ENCODE measurements at regions not wholly inside any gene's neighbourhood (a gene's known extent, or its start where the extent isn't known, plus 50 kb on each side); places are given as distances from the start of the nearest gene placed in this dataset.
"Not testable (repeated sequence)": the region's sequence is repeated elsewhere in the genome, so short reads cannot be mapped to it uniquely, and the experiment has no call there.

DNA sequence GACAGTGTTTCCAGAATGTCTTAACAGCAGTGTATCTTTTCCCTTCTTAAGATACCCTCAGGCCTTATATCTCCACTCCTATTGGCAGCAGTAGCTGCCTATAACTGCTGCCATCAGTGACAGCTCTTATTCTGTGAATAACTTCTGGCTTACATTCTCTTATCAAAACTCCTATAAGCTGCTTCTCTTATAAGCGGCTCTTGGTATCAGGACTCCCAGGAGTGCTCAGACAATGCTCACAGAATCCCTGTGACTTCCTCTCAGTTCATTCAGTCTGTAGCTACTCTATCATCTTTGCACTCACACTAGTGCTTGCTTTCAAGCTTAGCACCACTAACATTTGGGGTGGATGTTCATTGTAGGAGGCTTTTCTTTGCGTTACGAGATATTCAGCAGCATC, 143.7 kb upstream of the CDH7 start:
- no peaks in the 10 kb centered on the region for H3K4me1 Mint-ChIP-seq
- no peak overlapping the region for H3K27ac Mint-ChIP-seq
- peaks cover 0 to 2% (median 0%) of the 10 kb centered on the region in 3 donors for H3K27me3 Mint-ChIP-seq (ENCODE audit: low read depth in 3 of 3)
- peaks cover 0 to 3% (median 0%) of the 10 kb centered on the region in 3 donors for H3K36me3 Mint-ChIP-seq
- no peak overlapping the region for H3K4me3 Mint-ChIP-seq
- no peak for DNase-seq
- H3K9me3 Mint-ChIP-seq = peaks cover 22 to 56% (median 38%) of the 10 kb centered on the region in 6 donors

DNA sequence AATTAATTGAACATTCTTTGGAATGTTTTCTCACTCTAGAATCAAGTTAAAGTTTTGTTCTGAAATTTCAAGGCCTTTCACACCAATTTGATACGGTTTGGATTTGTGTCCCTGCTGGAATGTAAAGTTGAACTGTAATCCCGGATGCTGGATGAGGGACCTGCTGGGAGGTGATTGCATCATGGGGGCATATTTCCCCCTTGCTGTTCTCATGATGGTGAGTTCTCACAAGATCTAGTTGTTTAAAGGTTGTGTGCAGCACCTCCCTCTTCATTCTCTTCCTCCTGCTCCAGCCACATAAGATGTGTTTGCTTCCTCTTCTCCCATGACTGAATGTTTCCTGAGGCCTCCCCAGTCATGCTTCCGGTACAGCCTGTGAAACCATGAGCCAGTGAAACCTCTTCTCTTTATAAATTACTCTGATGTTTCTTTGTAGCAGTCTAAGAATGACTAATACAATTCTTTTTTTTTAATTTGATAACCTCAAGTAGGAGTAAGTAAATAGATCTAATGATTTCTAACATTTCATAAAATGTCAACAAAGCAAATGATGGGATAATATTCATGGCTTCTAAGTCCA, 144.2 kb upstream of the CDH7 start:
- DNase-seq = no peak
- peaks cover 0 to 2% (median 0%) of the 10 kb centered on the region in 3 donors for H3K27me3 Mint-ChIP-seq (ENCODE audit: low read depth in 3 of 3)
- H3K27ac Mint-ChIP-seq = no peak overlapping the region
- H3K4me3 Mint-ChIP-seq = no peak overlapping the region
- H3K36me3 Mint-ChIP-seq = peaks cover 0 to 3% (median 0%) of the 10 kb centered on the region in 3 donors
- peaks cover 20 to 52% (median 34%) of the 10 kb centered on the region in 6 donors for H3K9me3 Mint-ChIP-seq
- no peaks in the 10 kb centered on the region for H3K4me1 Mint-ChIP-seq

DNA sequence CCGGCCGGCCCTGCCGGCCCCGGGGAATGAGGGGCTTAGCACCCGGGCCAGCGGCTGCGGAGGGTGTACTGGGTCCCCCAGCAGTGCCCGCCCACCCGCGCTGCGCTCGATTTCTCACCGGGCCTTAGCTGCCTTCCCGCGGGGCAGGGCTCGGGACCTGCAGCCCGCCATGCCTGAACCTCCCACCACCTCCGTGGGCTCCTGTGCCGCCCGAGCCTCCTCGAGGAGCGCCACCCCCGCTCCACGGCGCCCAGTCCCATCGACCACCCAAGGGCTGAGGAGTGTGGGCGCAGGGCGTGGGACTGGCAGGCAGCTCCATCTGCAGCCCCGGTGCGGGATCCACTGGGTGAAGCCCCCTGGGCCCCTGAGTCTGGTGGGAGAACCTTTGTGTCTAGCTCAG, 145.5 kb upstream of the CDH7 start:
- H3K4me3 Mint-ChIP-seq; DNase-seq; H3K4me1 Mint-ChIP-seq; H3K36me3 Mint-ChIP-seq; H3K27ac Mint-ChIP-seq; H3K27me3 Mint-ChIP-seq (ENCODE audit: low read depth in 3 of 3): not testable (repeated sequence)
- peaks cover 24 to 41% (median 29%) of the 10 kb centered on the region in 6 donors for H3K9me3 Mint-ChIP-seq

DNA sequence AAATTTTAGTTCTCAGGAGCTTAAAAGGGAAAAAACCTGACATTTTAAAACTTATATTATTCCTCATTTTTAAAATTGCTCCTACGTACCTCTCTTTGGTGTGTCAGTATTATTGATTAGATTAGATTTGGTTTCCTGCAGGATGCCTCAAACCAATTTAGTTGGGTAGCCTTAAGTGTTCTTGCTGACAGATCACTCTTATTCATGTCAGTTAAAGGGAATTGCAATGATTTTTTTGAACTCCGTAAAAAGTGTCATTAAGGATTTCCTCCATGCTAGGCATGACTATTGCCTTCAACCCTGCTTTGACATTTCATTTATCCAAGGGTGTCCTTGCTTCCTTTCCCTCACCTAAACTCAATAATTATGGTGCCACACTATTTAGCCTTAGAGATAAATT, 149.0 kb upstream of the CDH7 start:
- Mint-ChIP-seq H3K27me3 (ENCODE audit: low read depth in 3 of 3) (peaks cover 0 to 2% (median 0%) of the 10 kb centered on the region in 3 donors), H3K4me3 (no peak overlapping the region), H3K27ac (no peak overlapping the region), H3K4me1 (no peaks in the 10 kb centered on the region), H3K36me3 (peaks cover 0 to 2% (median 0%) of the 10 kb centered on the region in 3 donors), H3K9me3 (peaks cover 16 to 27% (median 25%) of the 10 kb centered on the region in 6 donors)
- DNase-seq = no peak

DNA sequence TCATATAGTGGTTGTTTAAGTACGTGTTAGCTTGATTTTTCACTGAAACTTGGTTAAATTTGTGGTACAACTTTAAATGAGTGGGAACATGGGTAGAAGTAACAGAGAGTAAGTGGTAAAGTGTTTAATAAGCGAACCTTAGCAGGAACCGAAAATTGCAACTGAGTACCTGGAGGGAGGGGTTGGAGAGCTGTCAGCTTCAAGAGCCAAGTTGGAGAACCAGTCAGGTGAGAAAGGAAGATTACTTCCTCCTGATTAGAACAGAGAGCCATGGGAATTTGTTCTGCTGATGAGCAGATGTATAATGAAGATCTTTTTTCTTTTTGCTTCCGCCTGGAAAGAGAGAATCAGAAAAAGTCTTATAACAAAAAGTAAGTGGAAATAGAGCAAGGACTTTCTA, 158.4 kb upstream of the CDH7 start:
- H3K27ac Mint-ChIP-seq = no peak overlapping the region
- no peaks in the 10 kb centered on the region for H3K27me3 Mint-ChIP-seq (ENCODE audit: low read depth in 3 of 3)
- no peak overlapping the region for H3K4me3 Mint-ChIP-seq
- no peaks in the 10 kb centered on the region for H3K36me3 Mint-ChIP-seq
- H3K4me1 Mint-ChIP-seq = no peaks in the 10 kb centered on the region
- no peak for DNase-seq
- peaks cover 8 to 42% (median 27%) of the 10 kb centered on the region in 6 donors for H3K9me3 Mint-ChIP-seq

DNA sequence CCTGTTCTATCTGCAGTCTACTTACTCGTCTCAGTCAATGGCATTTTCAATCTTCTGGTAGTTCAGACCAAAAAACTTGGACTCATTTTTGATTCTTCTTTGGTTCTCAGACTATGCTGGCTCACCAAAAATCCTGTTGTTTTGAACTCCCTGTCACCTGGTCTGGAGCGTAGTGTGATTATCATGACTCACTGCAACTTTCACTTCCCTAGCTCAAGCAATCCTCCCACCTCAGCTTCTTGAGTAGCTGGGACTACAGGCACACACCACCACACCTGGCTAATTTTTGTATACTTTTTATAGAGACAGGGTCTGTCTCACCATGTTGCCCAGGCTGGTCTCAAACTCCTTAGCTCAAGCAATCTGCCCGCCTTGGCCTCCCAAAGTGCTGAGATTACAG, 163.3 kb upstream of the CDH7 start:
- Mint-ChIP-seq H3K4me1 (no peaks in the 10 kb centered on the region), H3K4me3 (no peak overlapping the region), H3K9me3 (peaks cover 12 to 48% (median 28%) of the 10 kb centered on the region in 6 donors), H3K27ac (no peak overlapping the region), H3K27me3 (ENCODE audit: low read depth in 3 of 3) (no peaks in the 10 kb centered on the region), H3K36me3 (no peaks in the 10 kb centered on the region)
- DNase-seq = no peak

DNA sequence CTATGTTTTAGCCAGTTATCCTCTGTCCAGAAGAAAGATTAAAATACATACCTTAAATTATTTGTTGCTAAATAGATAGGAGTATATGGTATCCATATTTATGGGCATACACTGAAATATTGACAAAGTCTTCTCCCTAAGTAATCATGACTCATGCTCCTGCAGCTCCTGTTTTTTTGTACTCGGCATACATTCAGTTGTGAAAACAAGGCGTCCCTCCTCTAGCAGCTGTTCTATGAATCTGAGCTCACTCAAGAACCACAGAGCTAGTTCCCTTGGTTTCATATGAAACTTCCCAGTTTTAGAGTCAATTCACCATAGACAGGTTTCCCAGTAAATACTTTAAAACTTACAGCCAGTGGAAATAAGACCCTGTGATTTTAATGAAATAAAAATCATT, 168.7 kb upstream of the CDH7 start:
- H3K36me3 Mint-ChIP-seq; H3K27me3 Mint-ChIP-seq (ENCODE audit: low read depth in 3 of 3); H3K27ac Mint-ChIP-seq; H3K4me3 Mint-ChIP-seq; H3K4me1 Mint-ChIP-seq; DNase-seq: not testable (repeated sequence)
- H3K9me3 Mint-ChIP-seq = peaks cover 8 to 41% (median 18%) of the 10 kb centered on the region in 6 donors

DNA sequence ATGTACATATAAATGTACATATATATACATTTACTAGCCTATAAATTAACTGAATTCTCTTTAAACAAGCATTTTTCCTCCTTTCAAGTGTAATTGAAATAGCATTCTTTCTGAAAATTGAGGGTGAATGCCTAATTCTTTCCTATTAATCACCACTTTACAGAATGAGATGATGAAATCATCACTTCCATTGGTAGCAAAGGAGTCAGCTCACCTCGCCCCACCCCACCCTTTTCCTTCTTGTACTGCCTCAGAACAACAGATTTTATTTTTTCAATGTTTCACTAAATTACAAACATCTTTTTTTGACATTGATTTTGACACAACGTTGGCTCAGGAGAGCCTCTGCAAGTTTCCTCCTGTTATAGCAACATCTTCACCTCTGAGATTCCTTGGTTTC, 181.9 kb upstream of the CDH7 start:
- no peaks in the 10 kb centered on the region for H3K36me3 Mint-ChIP-seq
- H3K27ac Mint-ChIP-seq = no peak overlapping the region
- no peak for DNase-seq
- no peaks in the 10 kb centered on the region for H3K27me3 Mint-ChIP-seq (ENCODE audit: low read depth in 3 of 3)
- H3K4me3 Mint-ChIP-seq = no peak overlapping the region
- peaks cover 0 to 12% (median 3%) of the 10 kb centered on the region in 6 donors for H3K9me3 Mint-ChIP-seq
- no peaks in the 10 kb centered on the region for H3K4me1 Mint-ChIP-seq

DNA sequence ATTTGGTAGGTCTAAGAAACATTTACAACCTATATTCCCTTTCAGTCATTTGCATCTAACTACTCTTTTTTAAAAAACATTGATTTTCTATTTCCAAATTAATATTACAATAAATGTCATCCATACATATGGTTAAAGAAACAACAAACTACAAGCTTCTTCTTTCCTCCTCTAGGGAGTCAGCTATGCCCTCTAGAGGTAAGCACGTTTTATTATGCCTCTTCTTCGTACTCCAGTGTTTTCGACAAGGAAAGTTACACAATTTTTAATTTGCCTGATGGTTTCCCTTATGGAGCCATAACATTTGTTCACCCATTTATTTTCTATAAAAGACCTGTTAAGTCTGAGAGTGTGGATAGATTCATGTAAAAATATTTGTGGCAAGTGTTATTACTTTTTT, 183.4 kb upstream of the CDH7 start:
- no peak overlapping the region for H3K4me3 Mint-ChIP-seq
- H3K36me3 Mint-ChIP-seq = no peaks in the 10 kb centered on the region

DNA sequence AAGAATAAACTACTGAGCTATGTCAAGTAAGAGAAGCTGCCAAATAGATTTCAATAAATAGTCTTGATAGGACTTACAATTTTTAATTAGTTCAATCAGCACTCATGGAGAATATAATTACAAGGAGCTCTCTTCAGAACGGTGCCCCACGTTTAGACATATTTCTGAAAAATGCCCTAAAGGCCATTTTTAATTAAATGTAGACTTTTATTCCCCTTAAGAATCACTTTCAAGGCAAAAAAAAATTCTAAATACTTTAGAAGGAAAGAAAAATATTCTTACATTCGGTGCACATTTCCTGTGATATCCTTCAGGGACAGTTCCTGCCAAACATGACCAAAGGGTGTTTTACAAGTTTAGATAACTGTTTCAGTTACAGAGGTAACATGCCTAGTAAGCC, 202.5 kb upstream of the CDH7 start:
- H3K4me1 Mint-ChIP-seq = no peaks in the 10 kb centered on the region
- H3K27ac Mint-ChIP-seq = no peak overlapping the region
- no peaks in the 10 kb centered on the region for H3K36me3 Mint-ChIP-seq
- no peak for DNase-seq
- peaks cover 0 to 2% (median 0%) of the 10 kb centered on the region in 3 donors for H3K27me3 Mint-ChIP-seq (ENCODE audit: low read depth in 3 of 3)
- H3K4me3 Mint-ChIP-seq = no peak overlapping the region
- H3K9me3 Mint-ChIP-seq = peaks cover 10 to 58% (median 24%) of the 10 kb centered on the region in 6 donors

More for the DNA sequence above, 183.4 kb upstream of the CDH7 start:
- Mint-ChIP-seq H3K4me1 (no peaks in the 10 kb centered on the region), H3K27me3 (ENCODE audit: low read depth in 3 of 3) (no peaks in the 10 kb centered on the region), H3K27ac (no peak overlapping the region), H3K9me3 (peaks cover 2 to 20% (median 3%) of the 10 kb centered on the region in 6 donors)
- DNase-seq = no peak

DNA sequence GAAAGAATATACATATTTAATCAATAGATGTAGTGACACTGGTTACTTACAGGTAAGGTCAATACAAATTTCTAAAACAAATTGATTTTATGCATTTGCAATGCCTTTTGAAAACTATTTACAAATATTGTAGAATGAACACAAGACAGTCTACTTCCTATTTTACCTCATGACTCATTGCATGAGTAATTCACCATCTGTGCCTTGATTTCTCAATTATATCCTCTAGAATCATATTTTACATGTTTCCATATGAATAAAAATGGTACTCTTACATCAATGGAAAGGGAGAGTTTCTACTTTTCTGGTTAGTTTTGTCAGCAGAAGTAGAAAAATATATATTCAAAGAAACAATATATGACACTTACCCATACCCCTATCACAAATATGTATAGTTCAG, 203.8 kb upstream of the CDH7 start:
- H3K27me3 Mint-ChIP-seq (ENCODE audit: low read depth in 3 of 3) = peaks cover 0 to 2% (median 0%) of the 10 kb centered on the region in 3 donors
- no peaks in the 10 kb centered on the region for H3K36me3 Mint-ChIP-seq
- DNase-seq = no peak
- peaks cover 10 to 58% (median 28%) of the 10 kb centered on the region in 6 donors for H3K9me3 Mint-ChIP-seq
- no peak overlapping the region for H3K4me3 Mint-ChIP-seq
- no peaks in the 10 kb centered on the region for H3K4me1 Mint-ChIP-seq
- H3K27ac Mint-ChIP-seq = no peak overlapping the region

DNA sequence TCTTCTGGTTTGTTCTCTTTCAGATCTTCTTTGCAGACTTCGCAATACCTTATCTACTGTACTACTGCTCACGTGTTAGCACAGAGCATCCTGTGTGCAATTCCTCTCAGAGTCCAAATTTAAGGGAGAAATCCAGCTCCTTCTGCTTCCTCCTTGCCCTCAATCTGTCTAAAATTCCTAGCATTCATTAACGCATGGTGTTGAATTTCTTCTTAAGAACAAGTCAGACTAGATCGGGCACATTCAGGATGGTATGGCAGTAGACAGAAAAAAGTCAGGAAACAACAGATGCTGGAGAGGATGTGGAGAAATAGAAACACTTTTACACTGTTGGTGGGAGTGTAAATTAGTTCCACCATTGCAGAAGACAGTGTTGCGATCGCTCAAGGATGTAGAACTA, 206.1 kb upstream of the CDH7 start:
- peaks cover 0 to 2% (median 0%) of the 10 kb centered on the region in 3 donors for H3K27me3 Mint-ChIP-seq (ENCODE audit: low read depth in 3 of 3)
- no peak overlapping the region for H3K4me3 Mint-ChIP-seq
- H3K27ac Mint-ChIP-seq = no peak overlapping the region
- H3K9me3 Mint-ChIP-seq = peaks cover 8 to 54% (median 32%) of the 10 kb centered on the region in 6 donors
- no peaks in the 10 kb centered on the region for H3K4me1 Mint-ChIP-seq
- H3K36me3 Mint-ChIP-seq = no peaks in the 10 kb centered on the region
- DNase-seq = no peak

DNA sequence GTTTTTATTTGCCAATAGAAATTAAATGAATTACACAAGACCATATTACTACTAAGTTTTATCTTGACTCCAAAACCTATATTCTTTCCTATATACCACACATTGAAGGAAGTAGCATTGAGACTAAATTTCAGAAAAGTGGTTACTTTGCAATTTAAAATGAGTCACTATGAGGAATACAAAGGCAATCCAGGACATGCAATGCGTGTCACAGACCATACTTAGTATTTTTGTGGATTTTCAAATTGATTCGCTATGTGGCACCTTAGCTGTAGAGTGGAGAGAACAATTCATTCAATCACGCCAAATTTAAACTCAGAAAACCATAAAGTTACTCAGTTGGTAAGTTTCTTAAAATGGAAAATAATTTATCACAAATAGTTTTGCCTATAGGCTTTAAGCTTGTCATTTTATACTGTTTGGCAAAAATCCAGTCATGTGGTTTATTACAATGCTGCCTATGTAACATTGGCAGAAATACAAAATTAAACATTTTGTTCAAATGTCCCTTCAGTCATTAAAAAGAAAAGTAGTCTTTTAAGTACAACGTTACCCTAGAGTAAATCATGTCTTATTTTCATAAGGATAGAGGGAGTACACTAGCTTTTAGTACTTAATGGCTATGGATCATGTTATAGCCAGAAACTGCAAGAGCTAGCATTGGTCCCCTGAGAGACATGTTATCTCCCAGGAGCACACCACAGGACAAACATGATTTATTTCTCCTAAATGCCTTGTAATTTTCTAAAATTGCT, 222.8 kb upstream of the CDH7 start:
- no peaks in the 10 kb centered on the region for H3K27me3 Mint-ChIP-seq (ENCODE audit: low read depth in 3 of 3)
- peaks cover 8 to 55% (median 31%) of the 10 kb centered on the region in 6 donors for H3K9me3 Mint-ChIP-seq
- peaks cover 0 to 4% (median 0%) of the 10 kb centered on the region in 3 donors for H3K36me3 Mint-ChIP-seq

DNA sequence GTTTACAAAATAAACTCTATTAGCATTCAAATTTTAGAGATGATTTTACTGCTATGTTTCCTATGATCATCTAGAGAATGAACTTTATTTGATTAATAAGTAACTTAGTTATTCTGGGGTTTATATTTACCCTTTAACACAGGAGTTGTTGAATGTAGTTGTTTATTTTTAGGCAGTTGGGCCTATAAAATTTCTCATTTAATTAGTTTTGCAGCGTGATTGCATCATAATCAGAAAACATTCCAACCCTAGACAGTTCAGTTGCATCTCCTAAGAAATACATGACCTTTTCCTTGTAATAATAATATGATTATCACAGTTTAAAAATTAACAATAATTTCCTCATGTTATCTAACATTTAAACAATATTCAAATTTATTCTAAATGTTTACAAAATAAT, 224.7 kb upstream of the CDH7 start:
- no peak for DNase-seq
- H3K4me3 Mint-ChIP-seq = no peak overlapping the region
- peaks cover 0 to 2% (median 0%) of the 10 kb centered on the region in 3 donors for H3K27me3 Mint-ChIP-seq (ENCODE audit: low read depth in 3 of 3)
- peaks cover 0 to 4% (median 4%) of the 10 kb centered on the region in 3 donors for H3K36me3 Mint-ChIP-seq
- H3K27ac Mint-ChIP-seq = no peak overlapping the region
- H3K9me3 Mint-ChIP-seq = peaks cover 8 to 51% (median 31%) of the 10 kb centered on the region in 6 donors
- no peaks in the 10 kb centered on the region for H3K4me1 Mint-ChIP-seq

More for the DNA sequence above, 222.8 kb upstream of the CDH7 start:
- Mint-ChIP-seq H3K4me1 (no peaks in the 10 kb centered on the region), H3K27ac (no peak overlapping the region), H3K4me3 (no peak overlapping the region)
- DNase-seq = no peak
